HepG2 (cell line): ENCODE measurements at regions not wholly inside any gene's neighbourhood (a gene's known extent, or its start where the extent isn't known, plus 50 kb on each side); places are given as distances from the start of the nearest gene placed in this dataset.

Source experiments
- ATAC-seq: fragments of 200-7000 bp; cut with Tn5 transposase; 3 replicates; pipeline ENCODE4 v1.9.1; 2020; ENCODE audit warnings: mild to moderate bottlenecking, moderate library complexity
- BruUV-seq: library from RNA; stranded (reverse); fragments of 400-500 nt; replicated peaks from 2 replicates; lab custom pipeline; 2021; lab: Mats Ljungman, UMichigan
- CTCF ChIA-PET: fragments of 300-600 bp; formaldehyde crosslinking; extraction: SDS; loops from one replicate; lab custom pipeline; 2021; ENCODE audit warnings: low total read pairs, inconsistent platforms, low intra/inter-chr PET ratio; lab: Yijun Ruan, JAX
- POLR2A ChIA-PET: fragments of 350-600 bp; sonication (Branson Sonifier 250); formaldehyde crosslinking; loops from one replicate; lab custom pipeline; 2020; ENCODE audit warnings: antibody characterized with exemption, inconsistent platforms; lab: Yijun Ruan, JAX
- DNase-seq: peaks from one replicate; pipeline ENCODE4 v3.0.0-alpha.2; 2015; ENCODE audit warnings: low spot score
- FAIRE-seq: peaks from 3 replicates; lab custom pipeline; 2011; peaks lifted over from hg19 to GRCh38; lab: Jason Lieb, UNC
- H2AFZ ChIP-seq: one replicate; pipeline ENCODE4 v1.6.1; 2011; ENCODE audit warnings: low read length, inconsistent platforms
- H3K27ac ChIP-seq: fragments of 300-600 bp; 3 replicates; pipeline ENCODE4 v1.8.0; 2011; ENCODE audit warnings: mixed run types, mild to moderate bottlenecking, mixed read lengths, low read length, inconsistent platforms; ENCODE audit not compliant: insufficient read depth; ENCODE audit errors: extremely low read length
- H3K27me3 ChIP-seq, 2 experiments: fragments of 200-600 bp in 1 of 2; 2 replicates in 1 of 2; 3 replicates in 1 of 2; pipeline versions ENCODE4 v1.6.0 to v1.8.0; 2011; ENCODE audit warnings: low read length in 2 of 2, mild to moderate bottlenecking in 2 of 2, moderate library complexity in 2 of 2, inconsistent platforms in 1 of 2; ENCODE audit not compliant: insufficient read depth in 2 of 2, control insufficient read depth in 1 of 2
- H3K36me3 ChIP-seq, 2 experiments: fragments of 200-600 bp in 1 of 2; replicated peaks in 1 of 2; 2 replicates in 1 of 2; 3 replicates in 1 of 2; pipeline versions ENCODE4 v1.5.1 to v1.8.0; 2011; ENCODE audit warnings: low read length in 2 of 2, inconsistent platforms in 1 of 2; ENCODE audit not compliant: insufficient read depth in 2 of 2, control insufficient read depth in 1 of 2
- H3K4me1 ChIP-seq: 2 replicates; pipeline ENCODE4 v1.5.1; 2012; ENCODE audit warnings: low read length, inconsistent platforms; ENCODE audit not compliant: insufficient read depth
- H3K4me2 ChIP-seq: 2 replicates; pipeline ENCODE4 v1.6.0; 2011; ENCODE audit warnings: low read depth, low read length, inconsistent platforms
- H3K4me3 ChIP-seq, 3 experiments: fragments of 200-600 bp in 1 of 3; sonication (generic), shearing (Covaris generic) in 1 of 3; replicated peaks in 1 of 3; 2 replicates each; pipeline ENCODE4 v1.5.1; 2011 to 2016; ENCODE audit warnings: low read length in 3 of 3, inconsistent platforms in 2 of 3, low read depth in 2 of 3, mild to moderate bottlenecking in 2 of 3, control low read depth in 1 of 3, mixed read lengths in 1 of 3; ENCODE audit not compliant: insufficient read depth in 1 of 3
- H3K79me2 ChIP-seq: one replicate; pipeline ENCODE4 v1.6.1; 2011; ENCODE audit warnings: low read length, inconsistent platforms; ENCODE audit not compliant: insufficient read depth
- H3K9ac ChIP-seq: 2 replicates; pipeline ENCODE4 v1.6.0; 2011; ENCODE audit warnings: mild to moderate bottlenecking, low read depth, low read length, inconsistent platforms; ENCODE audit not compliant: insufficient read depth
- H3K9me3 ChIP-seq: 2 replicates; pipeline ENCODE4 v1.5.1; 2012; ENCODE audit warnings: mild to moderate bottlenecking, low read length
- H4K20me1 ChIP-seq: 2 replicates; pipeline ENCODE4 v1.6.0; 2011; ENCODE audit warnings: inconsistent platforms, mild to moderate bottlenecking, low read length, moderate library complexity; ENCODE audit not compliant: insufficient read depth
- ARNTL ChIP-seq: sonication (generic); formaldehyde crosslinking; IDR thresholded peaks from 2 replicates; pipeline ENCODE4 v1.4.0; 2020; ENCODE audit warnings: mild to moderate bottlenecking, missing genetic modification reagents
- KDM2A ChIP-seq: sonication (generic); formaldehyde crosslinking; IDR thresholded peaks from 2 replicates; pipeline ENCODE4 v1.4.0; 2020; ENCODE audit warnings: low read depth, missing genetic modification reagents, borderline replicate concordance
- KLF11 ChIP-seq: IDR thresholded peaks from 2 replicates; pipeline ENCODE4 v1.6.1; 2016; ENCODE audit warnings: missing compliant biosample characterization
- MTA1 ChIP-seq: sonication (generic); formaldehyde crosslinking; IDR thresholded peaks from 2 replicates; pipeline ENCODE4 v1.4.0; 2020; ENCODE audit warnings: missing genetic modification reagents, mild to moderate bottlenecking, borderline replicate concordance
- NONO ChIP-seq, 2 experiments: fragments of 450-650 bp in 1 of 2; sonication (generic) in 1 of 2; formaldehyde crosslinking in 1 of 2; IDR thresholded peaks in 1 of 2; conservative IDR thresholded peaks in 1 of 2; 2 replicates each; pipeline versions ENCODE4 v1.6.1 to v1.8.0; 2017 to 2022; ENCODE audit warnings: mild to moderate bottlenecking in 1 of 2, missing genetic modification reagents in 1 of 2, moderate library complexity in 1 of 2
- RFX5 ChIP-seq: IDR thresholded peaks from 2 replicates; pipeline ENCODE4 v1.6.1; 2011; ENCODE audit warnings: low read depth, low read length, improper control_type of control experiment
- STAT6 ChIP-seq: sonication (generic); formaldehyde crosslinking; IDR thresholded peaks from 2 replicates; pipeline ENCODE4 v1.4.0; 2020; ENCODE audit warnings: missing genetic modification reagents, mild to moderate bottlenecking, borderline replicate concordance
- ZNF24 ChIP-seq: fragments of 450-650 bp; IDR thresholded peaks from 2 replicates; pipeline ENCODE4 v1.6.1; 2017; ENCODE audit warnings: antibody characterized with exemption, mild to moderate bottlenecking
- ZNF891 ChIP-seq: sonication (generic); formaldehyde crosslinking; IDR thresholded peaks from 2 replicates; pipeline ENCODE4 v1.5.0; 2020; ENCODE audit warnings: mild to moderate bottlenecking, missing genetic modification reagents
- WGBS: methylation state at CpG from one replicate; pipeline ENCODE4 v1.1.6; 2017; ENCODE audit warnings: low lambda C conversion rate; 5-methylcytosine and 5-hydroxymethylcytosine counted together
- in situ Hi-C: cut with HindIII; loops from 2 replicates; pipeline ENCODE4 v1.10.0; 2017; ENCODE audit warnings: low pct_unique_long_range_greater_than_20kb; ENCODE audit not compliant: extremely low pct_ligation_motif_present
- intact Hi-C: fragments of 100-400 bp; cut with micrococcal nuclease; formaldehyde crosslinking; loops from one replicate; pipeline ENCODE4 v1.10.0; 2022; ENCODE audit not compliant: unreplicated experiment
- TF ChIP-seq, protein P1 (sequence below): sonication (generic); formaldehyde crosslinking; IDR thresholded peaks from 2 replicates; pipeline ENCODE4 v1.8.0; 2022; ENCODE audit warnings: low read depth, missing genetic modification reagents
- TF ChIP-seq, protein P2 (sequence below): sonication (generic); formaldehyde crosslinking; IDR thresholded peaks from 2 replicates; pipeline ENCODE4 v1.5.0; 2020; ENCODE audit warnings: mild to moderate bottlenecking, low read depth, missing genetic modification reagents, borderline replicate concordance
- TF ChIP-seq, protein P3 (sequence below): sonication (generic); formaldehyde crosslinking; IDR thresholded peaks from 2 replicates; pipeline ENCODE4 v1.9.0; 2022; ENCODE audit warnings: low read depth, missing genetic modification reagents

GRCh38 chr16:86227801-86228200 lies 282.5 kb upstream of the FOXF1 start:
- BruUV-seq, result no TSS peak
- H3K79me2 ChIP-seq, result no peaks in the 10 kb centered on the region
- H3K27me3 ChIP-seq, result peaks cover 4 to 21% of the 10 kb centered on the region in 2 experiments; a peak in 4 of 5 replicates
- in situ Hi-C loops, result no loop called here
- no peaks in the 10 kb centered on the region for H3K36me3 ChIP-seq
- no peak for FAIRE-seq
- no peak overlapping the region for H2AFZ ChIP-seq
- no peak overlapping the region for H3K4me2 ChIP-seq
- TF ChIP-seq KDM2A (CRISPR knock-in tag) (no peak), MTA1 (CRISPR knock-in tag) (no peak), NONO (IDR thresholded peaks at IDR 0.05) (no peak), NONO (CRISPR knock-in tag; conservative IDR thresholded peaks at IDR 0.05) (no peak), RFX5 (no peak), ZNF24 (no peak), STAT6 (CRISPR knock-in tag) (no peak), ZNF891 (CRISPR knock-in tag) (no peak), ARNTL (CRISPR knock-in tag) (no peak), KLF11 (no peak)
- TF ChIP-seq, protein P1, sequence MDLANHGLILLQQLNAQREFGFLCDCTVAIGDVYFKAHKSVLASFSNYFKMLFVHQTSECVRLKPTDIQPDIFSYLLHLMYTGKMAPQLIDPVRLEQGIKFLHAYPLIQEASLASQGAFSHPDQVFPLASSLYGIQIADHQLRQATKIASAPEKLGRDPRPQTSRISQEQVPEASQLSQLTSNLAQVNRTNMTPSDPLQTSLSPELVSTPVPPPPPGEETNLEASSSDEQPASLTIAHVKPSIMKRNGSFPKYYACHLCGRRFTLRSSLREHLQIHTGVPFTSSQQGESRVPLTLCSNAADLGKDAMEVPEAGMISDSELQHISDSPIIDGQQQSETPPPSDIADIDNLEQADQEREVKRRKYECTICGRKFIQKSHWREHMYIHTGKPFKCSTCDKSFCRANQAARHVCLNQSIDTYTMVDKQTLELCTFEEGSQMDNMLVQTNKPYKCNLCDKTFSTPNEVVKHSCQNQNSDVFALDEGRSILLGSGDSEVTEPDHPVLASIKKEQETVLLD (CRISPR knock-in tag), result no peak
- TF ChIP-seq, protein P2, sequence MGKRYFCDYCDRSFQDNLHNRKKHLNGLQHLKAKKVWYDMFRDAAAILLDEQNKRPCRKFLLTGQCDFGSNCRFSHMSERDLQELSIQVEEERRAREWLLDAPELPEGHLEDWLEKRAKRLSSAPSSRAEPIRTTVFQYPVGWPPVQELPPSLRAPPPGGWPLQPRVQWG, result no peak
- TF ChIP-seq, protein P3, sequence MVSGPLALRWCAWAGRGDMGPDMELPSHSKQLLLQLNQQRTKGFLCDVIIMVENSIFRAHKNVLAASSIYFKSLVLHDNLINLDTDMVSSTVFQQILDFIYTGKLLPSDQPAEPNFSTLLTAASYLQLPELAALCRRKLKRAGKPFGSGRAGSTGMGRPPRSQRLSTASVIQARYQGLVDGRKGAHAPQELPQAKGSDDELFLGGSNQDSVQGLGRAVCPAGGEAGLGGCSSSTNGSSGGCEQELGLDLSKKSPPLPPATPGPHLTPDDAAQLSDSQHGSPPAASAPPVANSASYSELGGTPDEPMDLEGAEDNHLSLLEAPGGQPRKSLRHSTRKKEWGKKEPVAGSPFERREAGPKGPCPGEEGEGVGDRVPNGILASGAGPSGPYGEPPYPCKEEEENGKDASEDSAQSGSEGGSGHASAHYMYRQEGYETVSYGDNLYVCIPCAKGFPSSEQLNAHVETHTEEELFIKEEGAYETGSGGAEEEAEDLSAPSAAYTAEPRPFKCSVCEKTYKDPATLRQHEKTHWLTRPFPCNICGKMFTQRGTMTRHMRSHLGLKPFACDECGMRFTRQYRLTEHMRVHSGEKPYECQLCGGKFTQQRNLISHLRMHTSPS (CRISPR knock-in tag), result no peak
- H4K20me1 ChIP-seq, result no peaks in the 10 kb centered on the region
- WGBS, result 15% methylated on average over 12 of the region's 12 CpGs
- no peak overlapping the region for H3K9ac ChIP-seq
- no peaks in the 10 kb centered on the region for H3K9me3 ChIP-seq
- intact Hi-C loops, result no loop called here
- ChIA-PET CTCF (no interaction called here), POLR2A (no interaction called here)
- no peak overlapping the region for H3K4me3 ChIP-seq
- DNase-seq, result no peak
- H3K27ac ChIP-seq, result no peak overlapping the region
- ATAC-seq, result no peak
- no peaks in the 10 kb centered on the region for H3K4me1 ChIP-seq
